H1 (cell line): ENCODE measurements at regions not wholly inside any gene's neighbourhood (a gene's known extent, or its start where the extent isn't known, plus 50 kb on each side); places are given as distances from the start of the nearest gene placed in this dataset.

Experiments
- ATF2 ChIP-seq: IDR thresholded peaks from 2 replicates; pipeline ENCODE4 v1.6.1; 2012; ENCODE audit warnings: low read length, inconsistent platforms
- CTCF ChIP-seq, 3 experiments: IDR thresholded peaks; 1 replicate in 2 of 3; 2 replicates in 1 of 3; pipeline versions ENCODE4 v1.5.1 to v1.6.1; 2011; ENCODE audit warnings: low read length in 3 of 3, mild to moderate bottlenecking in 3 of 3, inconsistent platforms in 2 of 3, low read depth in 1 of 3, moderate library complexity in 1 of 3; ENCODE audit not compliant: insufficient read depth in 1 of 3; ENCODE audit errors: control extremely low read depth in 1 of 3
- POLR2AphosphoS5 ChIP-seq: IDR thresholded peaks from 2 replicates; pipeline ENCODE4 v1.6.1; 2011; ENCODE audit warnings: low read depth, low read length

DNA sequence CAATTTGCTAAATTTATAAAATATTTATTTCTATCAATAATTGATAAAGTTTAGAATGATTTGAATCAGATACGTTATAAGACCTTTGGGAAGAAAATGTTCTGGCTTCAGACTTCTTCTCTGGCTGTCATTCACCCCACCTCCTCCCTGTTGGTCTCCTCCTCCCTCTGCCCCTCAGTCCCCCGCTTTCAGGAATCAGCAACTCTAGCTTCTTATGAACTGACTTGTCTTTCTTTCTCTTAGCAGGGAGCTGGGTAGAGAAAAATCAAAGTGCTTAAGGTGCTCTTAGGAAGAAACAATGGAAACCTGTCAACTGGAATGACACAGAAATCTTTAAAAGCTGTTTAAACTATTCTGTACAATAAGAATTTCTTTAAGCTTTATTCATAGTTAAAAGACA lies 71.3 kb upstream of the ETV3 start:
- TF ChIP-seq POLR2AphosphoS5 (no peak), CTCF (IDR thresholded peaks at IDR 0.05; ENCODE audit: control extremely low read depth in 1 of 3, insufficient read depth in 1 of 3, low read depth in 1 of 3, low read length in 3 of 3) (no peak), ATF2 (no peak)
